C4-2B (cell line): ENCODE measurements at regions not wholly inside any gene's neighbourhood (a gene's known extent, or its start where the extent isn't known, plus 50 kb on each side); places are given as distances from the start of the nearest gene placed in this dataset.
"Not testable (repeated sequence)": the region's sequence is repeated elsewhere in the genome, so short reads cannot be mapped to it uniquely, and the experiment has no call there.

Experiments used
- CTCF ChIP-seq: fragments of 450-650 bp; conservative IDR thresholded peaks from 2 replicates; pipeline ENCODE4 v1.5.1; 2017; ENCODE audit warnings: mild to moderate bottlenecking
- ZFX ChIP-seq: fragments of 450-650 bp; IDR thresholded peaks from 2 replicates; pipeline ENCODE4 v1.6.1; 2017

- not testable (repeated sequence) for TF ChIP-seq CTCF, ZFX
Observed at GRCh38 chr4:131011961-131012360, 1916.0 kb downstream of the C4orf33 start.
